ENCODE measurements at regions not wholly inside any gene's neighbourhood (a gene's known extent, or its start where the extent isn't known, plus 50 kb on each side); places are given as distances from the start of the nearest gene placed in this dataset.

DNA sequence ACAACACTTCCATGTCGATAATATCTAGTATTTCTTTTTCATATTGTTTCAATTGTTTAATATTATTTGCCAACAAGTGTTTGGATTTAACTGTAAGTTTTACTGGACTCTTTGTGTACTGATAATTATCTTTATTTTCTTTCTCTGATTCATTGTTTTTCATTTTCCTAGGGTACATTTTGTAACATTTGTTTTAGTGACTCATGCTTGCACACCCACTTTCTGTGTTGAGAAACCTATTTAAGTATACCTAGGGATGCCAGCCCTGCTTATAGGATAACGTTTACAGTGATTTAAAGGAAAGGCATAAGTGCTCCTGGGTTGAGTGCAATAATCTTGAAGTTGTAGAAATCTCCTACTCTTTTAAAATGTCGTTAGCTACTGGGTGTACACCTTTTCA lies 1386.0 kb upstream of the ADGRL4 start:
- TF ChIP-seq, protein P1, sequence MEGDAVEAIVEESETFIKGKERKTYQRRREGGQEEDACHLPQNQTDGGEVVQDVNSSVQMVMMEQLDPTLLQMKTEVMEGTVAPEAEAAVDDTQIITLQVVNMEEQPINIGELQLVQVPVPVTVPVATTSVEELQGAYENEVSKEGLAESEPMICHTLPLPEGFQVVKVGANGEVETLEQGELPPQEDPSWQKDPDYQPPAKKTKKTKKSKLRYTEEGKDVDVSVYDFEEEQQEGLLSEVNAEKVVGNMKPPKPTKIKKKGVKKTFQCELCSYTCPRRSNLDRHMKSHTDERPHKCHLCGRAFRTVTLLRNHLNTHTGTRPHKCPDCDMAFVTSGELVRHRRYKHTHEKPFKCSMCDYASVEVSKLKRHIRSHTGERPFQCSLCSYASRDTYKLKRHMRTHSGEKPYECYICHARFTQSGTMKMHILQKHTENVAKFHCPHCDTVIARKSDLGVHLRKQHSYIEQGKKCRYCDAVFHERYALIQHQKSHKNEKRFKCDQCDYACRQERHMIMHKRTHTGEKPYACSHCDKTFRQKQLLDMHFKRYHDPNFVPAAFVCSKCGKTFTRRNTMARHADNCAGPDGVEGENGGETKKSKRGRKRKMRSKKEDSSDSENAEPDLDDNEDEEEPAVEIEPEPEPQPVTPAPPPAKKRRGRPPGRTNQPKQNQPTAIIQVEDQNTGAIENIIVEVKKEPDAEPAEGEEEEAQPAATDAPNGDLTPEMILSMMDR (IDR thresholded peaks at IDR 0.05), result no peak
- no peak for TF ChIP-seq ZFX (IDR thresholded peaks at IDR 0.05; ENCODE audit: borderline replicate concordance)
